GM12875 (cell line): ENCODE measurements at regions not wholly inside any gene's neighbourhood (a gene's known extent, or its start where the extent isn't known, plus 50 kb on each side); places are given as distances from the start of the nearest gene placed in this dataset.

ENCODE experiments used
- H3K4me3 ChIP-seq: one replicate; pipeline ENCODE4 v1.5.1; 2011; ENCODE audit warnings: low read depth, low read length, control low read depth
- TF ChIP-seq, protein P1 (sequence below): IDR thresholded peaks from 2 replicates; pipeline ENCODE4 v1.5.1; 2011; ENCODE audit warnings: low read depth, mild to moderate bottlenecking, control low read depth, inconsistent platforms, low read length, moderate library complexity, borderline replicate concordance; ENCODE audit not compliant: insufficient read depth

DNA sequence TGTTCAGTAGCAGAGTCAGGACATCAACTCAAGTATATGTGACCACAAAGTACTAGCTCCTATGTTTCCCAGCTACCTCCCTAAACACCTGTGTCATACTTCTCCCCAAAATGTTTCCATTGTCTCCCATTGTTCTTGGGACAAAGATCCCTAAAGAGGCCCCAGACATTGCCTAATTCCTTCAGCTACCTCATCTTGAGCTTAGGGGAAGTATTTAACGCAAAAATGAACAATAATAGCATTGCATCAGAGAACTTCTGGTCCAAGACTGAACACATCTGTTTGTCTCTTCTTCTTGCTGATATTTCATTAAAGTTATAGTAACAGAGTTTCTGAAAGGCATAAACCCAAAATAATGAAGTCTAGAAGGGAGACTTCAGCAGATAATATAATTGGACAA, 430.8 kb downstream of the MTRR start:
- no peak overlapping the region for H3K4me3 ChIP-seq
- TF ChIP-seq, protein P1, sequence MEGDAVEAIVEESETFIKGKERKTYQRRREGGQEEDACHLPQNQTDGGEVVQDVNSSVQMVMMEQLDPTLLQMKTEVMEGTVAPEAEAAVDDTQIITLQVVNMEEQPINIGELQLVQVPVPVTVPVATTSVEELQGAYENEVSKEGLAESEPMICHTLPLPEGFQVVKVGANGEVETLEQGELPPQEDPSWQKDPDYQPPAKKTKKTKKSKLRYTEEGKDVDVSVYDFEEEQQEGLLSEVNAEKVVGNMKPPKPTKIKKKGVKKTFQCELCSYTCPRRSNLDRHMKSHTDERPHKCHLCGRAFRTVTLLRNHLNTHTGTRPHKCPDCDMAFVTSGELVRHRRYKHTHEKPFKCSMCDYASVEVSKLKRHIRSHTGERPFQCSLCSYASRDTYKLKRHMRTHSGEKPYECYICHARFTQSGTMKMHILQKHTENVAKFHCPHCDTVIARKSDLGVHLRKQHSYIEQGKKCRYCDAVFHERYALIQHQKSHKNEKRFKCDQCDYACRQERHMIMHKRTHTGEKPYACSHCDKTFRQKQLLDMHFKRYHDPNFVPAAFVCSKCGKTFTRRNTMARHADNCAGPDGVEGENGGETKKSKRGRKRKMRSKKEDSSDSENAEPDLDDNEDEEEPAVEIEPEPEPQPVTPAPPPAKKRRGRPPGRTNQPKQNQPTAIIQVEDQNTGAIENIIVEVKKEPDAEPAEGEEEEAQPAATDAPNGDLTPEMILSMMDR = no peak

DNA sequence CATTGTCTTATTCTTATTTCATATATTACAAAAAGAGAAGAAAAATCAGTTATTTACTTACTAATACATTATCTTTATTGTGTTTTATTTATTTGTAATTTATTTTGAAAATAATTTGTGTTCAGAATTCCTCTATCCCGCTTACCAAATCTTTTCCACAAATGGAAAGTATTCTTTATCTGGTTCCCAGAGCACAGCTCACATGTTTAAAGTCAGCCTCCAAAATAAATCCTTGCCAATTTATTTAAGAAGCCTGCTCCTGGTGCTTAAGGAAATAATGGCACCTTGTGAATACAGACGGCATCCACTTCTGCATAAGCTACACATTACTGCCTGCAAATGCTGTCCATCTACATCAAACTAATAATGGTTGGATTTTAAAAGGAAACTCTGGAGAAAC, 435.4 kb downstream of the MTRR start:
- TF ChIP-seq, protein P1 = no peak
- no peak overlapping the region for H3K4me3 ChIP-seq

DNA sequence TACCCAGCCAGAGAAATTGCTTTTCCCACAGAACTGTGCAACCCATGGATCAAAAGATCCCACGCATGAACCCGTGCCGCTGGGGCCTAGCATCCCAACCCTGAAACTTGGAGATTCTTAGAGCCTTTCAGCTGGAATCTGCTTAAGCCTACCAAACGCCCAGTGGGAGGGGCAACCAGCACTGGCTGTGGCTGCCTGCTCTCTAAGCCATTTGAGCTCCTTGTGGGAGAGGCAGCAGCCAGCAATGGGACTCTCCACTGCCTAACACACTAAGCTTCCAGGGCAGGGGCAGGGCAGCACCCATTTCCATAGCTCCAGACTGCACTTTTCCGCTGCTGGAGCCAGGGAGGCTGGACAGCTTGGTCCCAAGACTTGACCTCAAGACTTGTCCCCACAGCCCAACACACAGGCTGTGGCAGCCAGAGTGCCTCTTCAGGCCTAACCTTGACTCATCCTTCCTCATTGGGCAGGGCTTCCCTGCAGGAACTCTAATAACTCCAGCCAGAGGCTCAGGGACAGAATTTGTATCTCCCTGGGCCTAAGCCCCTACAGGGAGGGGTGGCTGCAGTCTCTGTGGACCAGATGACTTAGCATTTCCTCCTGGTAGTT, 437.4 kb downstream of the MTRR start:
- H3K4me3 ChIP-seq = no peak overlapping the region
- TF ChIP-seq, protein P1 = no peak

DNA sequence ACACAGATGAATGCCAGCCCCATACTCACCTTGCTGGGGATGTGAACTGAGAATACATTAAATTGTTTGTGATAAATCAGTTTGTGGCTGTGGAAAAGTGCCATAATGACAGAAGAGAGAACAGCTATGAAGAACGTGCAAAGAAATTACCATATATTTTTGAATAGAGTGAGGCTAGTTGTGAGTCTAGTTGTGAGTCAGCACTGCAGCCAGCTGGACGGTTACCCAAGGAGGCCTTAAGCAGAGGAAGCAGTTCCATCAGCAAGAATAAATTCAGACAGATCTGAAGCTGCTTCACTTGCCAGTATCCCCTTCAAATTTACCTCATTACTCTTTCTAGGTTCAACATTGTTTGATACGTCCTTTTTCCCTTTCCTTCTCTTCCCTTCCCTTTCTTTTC, 446.0 kb downstream of the MTRR start:
- H3K4me3 ChIP-seq = no peak overlapping the region
- TF ChIP-seq, protein P1 = no peak

DNA sequence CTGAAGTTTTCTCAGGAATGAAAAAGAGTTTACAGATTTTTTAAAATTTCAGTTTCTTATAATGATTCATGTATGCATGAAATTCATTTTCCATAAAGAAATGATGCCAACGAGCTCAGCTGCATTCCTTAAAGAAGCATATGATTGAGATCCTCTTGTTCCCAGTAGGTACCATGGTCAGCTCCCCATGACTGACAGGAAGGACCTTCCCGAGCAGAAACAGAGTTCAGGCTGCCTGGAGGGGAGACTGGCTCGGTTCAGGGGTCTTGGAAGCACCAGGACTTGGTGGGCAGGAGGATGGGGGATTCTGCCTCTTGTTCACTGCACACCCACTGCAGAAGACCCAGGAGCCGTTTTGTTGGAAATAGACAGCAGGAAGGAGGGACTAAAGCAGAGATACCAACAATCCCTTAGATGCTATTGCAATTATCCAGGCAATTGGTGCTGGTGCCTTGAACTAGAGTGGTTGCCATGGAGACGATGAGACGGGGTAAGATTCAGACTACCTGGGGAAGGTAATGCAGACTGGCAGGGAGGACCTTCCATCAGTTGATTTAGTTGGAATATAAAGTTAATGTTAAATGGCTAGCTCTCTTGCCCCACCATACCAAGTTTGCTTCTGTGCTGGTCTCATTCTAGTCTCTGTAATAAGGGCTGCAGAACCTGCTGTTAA, 447.8 kb downstream of the MTRR start:
- TF ChIP-seq, protein P1 = no peak
- H3K4me3 ChIP-seq = no peak overlapping the region

DNA sequence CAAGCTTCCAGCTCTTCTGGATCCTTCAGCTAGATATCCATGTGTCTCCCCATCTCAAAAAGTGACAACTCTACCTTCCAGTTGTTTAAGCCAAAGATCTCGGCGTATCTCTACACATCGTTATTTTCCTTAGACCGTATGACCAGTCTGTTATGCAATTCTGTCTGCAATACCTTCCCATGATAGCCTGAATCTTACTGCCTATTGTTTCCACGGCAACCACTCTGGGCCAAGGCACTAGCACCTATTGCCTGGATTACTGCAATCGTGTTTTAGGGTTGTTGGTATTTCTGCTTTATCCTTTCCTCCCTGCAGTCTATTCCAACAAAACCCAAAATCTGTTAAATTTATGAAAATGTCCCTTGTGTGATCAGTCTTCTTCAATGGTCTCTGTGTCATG, 448.4 kb downstream of the MTRR start:
- TF ChIP-seq, protein P1 = no peak
- no peak overlapping the region for H3K4me3 ChIP-seq

DNA sequence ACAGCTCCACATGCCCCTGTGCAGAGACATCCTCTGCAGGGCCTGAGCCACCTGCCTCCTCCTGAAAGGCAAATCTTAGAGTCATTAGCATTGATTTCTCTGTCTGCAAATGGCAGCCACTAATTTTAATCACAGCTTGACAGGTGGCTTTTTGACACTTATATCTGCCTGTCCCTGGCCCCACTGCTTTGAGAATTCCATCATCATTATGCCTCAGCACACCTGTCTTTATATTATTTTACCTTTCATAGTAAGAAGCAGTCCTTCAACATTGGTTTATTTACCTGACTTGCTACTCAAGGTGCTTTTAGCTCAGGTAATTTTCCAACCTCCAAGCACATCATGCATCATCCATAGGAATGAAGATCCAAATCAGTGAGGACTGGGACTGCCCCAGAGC, 451.3 kb downstream of the MTRR start:
- TF ChIP-seq, protein P1 = no peak
- H3K4me3 ChIP-seq = no peak overlapping the region
